Astrocyte (in vitro differentiated cells and primary cell): ENCODE measurements at regions not wholly inside any gene's neighbourhood (a gene's known extent, or its start where the extent isn't known, plus 50 kb on each side); places are given as distances from the start of the nearest gene placed in this dataset.

Source experiments
- DNase-seq: peaks from one replicate; pipeline ENCODE4 v3.0.0-alpha.2; 2010; ENCODE audit warnings: low read depth
- FAIRE-seq: peaks from 2 replicates; lab custom pipeline; 2011; peaks lifted over from hg19 to GRCh38; lab: Jason Lieb, UNC
- H2AFZ ChIP-seq: 2 replicates; pipeline ENCODE4 v1.6.0; 2012; ENCODE audit warnings: low read depth, low read length, inconsistent platforms
- H3K27ac ChIP-seq: 2 replicates; pipeline ENCODE4 v1.5.1; 2011; ENCODE audit warnings: low read depth, low read length, inconsistent platforms
- H3K27me3 ChIP-seq: 2 replicates; pipeline ENCODE4 v1.6.0; 2011; ENCODE audit warnings: low read length, inconsistent platforms; ENCODE audit not compliant: insufficient read depth
- H3K36me3 ChIP-seq: 2 replicates; pipeline ENCODE4 v1.5.1; 2011; ENCODE audit warnings: low read length, inconsistent platforms; ENCODE audit not compliant: insufficient read depth
- H3K4me1 ChIP-seq: 2 replicates; pipeline ENCODE4 v1.5.1; 2011; ENCODE audit warnings: low read length, inconsistent platforms; ENCODE audit not compliant: insufficient read depth
- H3K4me2 ChIP-seq: 2 replicates; pipeline ENCODE4 v1.6.0; 2012; ENCODE audit warnings: low read length, inconsistent platforms
- H3K4me3 ChIP-seq: 2 replicates; pipeline ENCODE4 v1.5.1; 2011; ENCODE audit warnings: low read depth, mild to moderate bottlenecking, low read length, inconsistent platforms; ENCODE audit not compliant: insufficient read depth
- H3K79me2 ChIP-seq: 2 replicates; pipeline ENCODE4 v1.6.0; 2012; ENCODE audit warnings: mild to moderate bottlenecking, low read length, inconsistent platforms; ENCODE audit not compliant: insufficient read depth
- H3K9ac ChIP-seq: 2 replicates; pipeline ENCODE4 v1.6.0; 2012; ENCODE audit warnings: mild to moderate bottlenecking, low read length, inconsistent platforms
- H3K9me3 ChIP-seq: 2 replicates; pipeline ENCODE4 v1.5.1; 2012; ENCODE audit warnings: low read depth, mild to moderate bottlenecking, low read length, inconsistent platforms; ENCODE audit not compliant: insufficient read depth
- H4K20me1 ChIP-seq: 2 replicates; pipeline ENCODE4 v1.6.0; 2012; ENCODE audit warnings: low read length, inconsistent platforms; ENCODE audit not compliant: insufficient read depth
- H3K27ac Mint-ChIP-seq: one replicate; pipeline ENCODE4 v1.8.0; 2021; ENCODE audit warnings: mild to moderate bottlenecking, mixed read lengths; ENCODE audit not compliant: unreplicated experiment
- H3K27me3 Mint-ChIP-seq: one replicate; pipeline ENCODE4 v1.8.0; 2021; ENCODE audit warnings: low read depth, mixed read lengths; ENCODE audit not compliant: unreplicated experiment
- H3K36me3 Mint-ChIP-seq: one replicate; pipeline ENCODE4 v1.8.0; 2021; ENCODE audit warnings: low read depth, mixed read lengths; ENCODE audit not compliant: unreplicated experiment
- H3K4me1 Mint-ChIP-seq: one replicate; pipeline ENCODE4 v1.8.0; 2021; ENCODE audit warnings: low read depth, mixed read lengths; ENCODE audit not compliant: unreplicated experiment
- H3K4me3 Mint-ChIP-seq: one replicate; pipeline ENCODE4 v1.8.0; 2021; ENCODE audit warnings: mild to moderate bottlenecking, moderate library complexity, mixed read lengths; ENCODE audit not compliant: unreplicated experiment
- H3K9me3 Mint-ChIP-seq: one replicate; pipeline ENCODE4 v1.8.0; 2021; ENCODE audit warnings: mild to moderate bottlenecking, mixed read lengths; ENCODE audit not compliant: unreplicated experiment
- EZH2 ChIP-seq: IDR thresholded peaks from 2 replicates; pipeline ENCODE4 v1.6.1; 2012; ENCODE audit warnings: mild to moderate bottlenecking, low read length, inconsistent platforms; ENCODE audit not compliant: insufficient read depth
- TF ChIP-seq, protein P1 (sequence below): IDR thresholded peaks from 2 replicates; pipeline ENCODE4 v1.5.1; 2011; ENCODE audit warnings: low read depth, mild to moderate bottlenecking, inconsistent platforms, low read length, moderate library complexity; ENCODE audit not compliant: insufficient read depth

DNA sequence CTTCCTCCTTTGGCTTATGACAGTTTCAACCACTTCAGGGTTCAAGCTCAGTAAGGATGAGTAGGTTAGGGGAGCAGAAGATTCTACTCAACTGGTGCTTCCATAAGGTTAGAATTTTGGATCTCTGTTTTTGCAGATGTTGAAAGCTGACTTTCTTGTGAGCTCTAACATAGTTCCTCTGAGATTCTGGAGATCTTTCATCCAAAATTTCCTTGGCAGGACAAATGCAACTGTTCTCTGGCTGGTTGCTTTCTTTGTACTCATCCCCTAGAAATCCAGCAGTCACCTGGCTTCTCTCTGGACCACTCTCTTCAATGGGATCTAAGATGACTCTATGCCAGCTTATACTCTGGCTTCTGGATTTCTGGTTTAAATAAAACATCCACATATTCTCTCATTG is 189.6 kb downstream of the ESM1 start:
- DNase-seq (no peak), FAIRE-seq (no peak)
- Histone ChIP-seq H2AFZ (no peak overlapping the region), H3K4me1 (no peaks in the 10 kb centered on the region), H3K4me2 (no peak overlapping the region), H3K4me3 (no peak overlapping the region), H3K36me3 (no peaks in the 10 kb centered on the region), H3K9ac (no peak overlapping the region), H4K20me1 (no peaks in the 10 kb centered on the region), H3K27ac (no peak overlapping the region), H3K9me3 (no peaks in the 10 kb centered on the region), H3K27me3 (no peaks in the 10 kb centered on the region), H3K79me2 (no peaks in the 10 kb centered on the region)
- TF ChIP-seq, protein P1, sequence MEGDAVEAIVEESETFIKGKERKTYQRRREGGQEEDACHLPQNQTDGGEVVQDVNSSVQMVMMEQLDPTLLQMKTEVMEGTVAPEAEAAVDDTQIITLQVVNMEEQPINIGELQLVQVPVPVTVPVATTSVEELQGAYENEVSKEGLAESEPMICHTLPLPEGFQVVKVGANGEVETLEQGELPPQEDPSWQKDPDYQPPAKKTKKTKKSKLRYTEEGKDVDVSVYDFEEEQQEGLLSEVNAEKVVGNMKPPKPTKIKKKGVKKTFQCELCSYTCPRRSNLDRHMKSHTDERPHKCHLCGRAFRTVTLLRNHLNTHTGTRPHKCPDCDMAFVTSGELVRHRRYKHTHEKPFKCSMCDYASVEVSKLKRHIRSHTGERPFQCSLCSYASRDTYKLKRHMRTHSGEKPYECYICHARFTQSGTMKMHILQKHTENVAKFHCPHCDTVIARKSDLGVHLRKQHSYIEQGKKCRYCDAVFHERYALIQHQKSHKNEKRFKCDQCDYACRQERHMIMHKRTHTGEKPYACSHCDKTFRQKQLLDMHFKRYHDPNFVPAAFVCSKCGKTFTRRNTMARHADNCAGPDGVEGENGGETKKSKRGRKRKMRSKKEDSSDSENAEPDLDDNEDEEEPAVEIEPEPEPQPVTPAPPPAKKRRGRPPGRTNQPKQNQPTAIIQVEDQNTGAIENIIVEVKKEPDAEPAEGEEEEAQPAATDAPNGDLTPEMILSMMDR, result no peak
- no peak for TF ChIP-seq EZH2
- Mint-ChIP-seq H3K27ac (no peak overlapping the region), H3K27me3 (peaks cover 12% of the 10 kb centered on the region), H3K9me3 (peaks cover 8% of the 10 kb centered on the region), H3K36me3 (peaks cover 2% of the 10 kb centered on the region), H3K4me1 (peaks cover 2% of the 10 kb centered on the region), H3K4me3 (no peak overlapping the region)

DNA sequence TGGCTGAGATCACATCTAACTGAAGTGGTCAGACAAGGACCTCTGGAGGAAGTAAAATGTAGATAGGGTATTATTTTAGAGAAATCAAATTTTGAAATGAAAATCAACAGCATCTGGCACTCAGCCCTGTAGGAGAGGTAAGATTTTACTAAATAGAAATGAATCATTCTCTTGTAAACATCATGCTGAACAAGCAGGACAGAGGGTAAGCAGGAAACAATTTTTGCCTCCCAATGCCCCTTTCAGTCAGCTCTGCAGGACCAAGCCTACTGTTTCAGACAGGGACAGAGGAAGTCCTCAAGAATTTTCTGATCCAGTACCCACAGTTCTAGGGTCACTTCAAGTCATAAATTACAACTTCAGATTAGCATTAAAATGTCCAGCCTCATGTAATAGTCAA is 190.1 kb downstream of the ESM1 start:
- peaks cover 2% of the 10 kb centered on the region for H3K36me3 Mint-ChIP-seq
- DNase-seq, result no peak
- H3K4me3 Mint-ChIP-seq, result no peak overlapping the region
- no peak overlapping the region for H3K4me3 ChIP-seq
- H3K27me3 Mint-ChIP-seq, result peaks cover 12% of the 10 kb centered on the region
- H3K27ac Mint-ChIP-seq, result no peak overlapping the region
- peaks cover 2% of the 10 kb centered on the region for H3K4me1 Mint-ChIP-seq
- no peaks in the 10 kb centered on the region for H3K79me2 ChIP-seq
- no peaks in the 10 kb centered on the region for H3K27me3 ChIP-seq
- H3K4me2 ChIP-seq, result no peak overlapping the region
- no peaks in the 10 kb centered on the region for H3K4me1 ChIP-seq
- H3K9me3 Mint-ChIP-seq, result peaks cover 9% of the 10 kb centered on the region
- no peaks in the 10 kb centered on the region for H3K9me3 ChIP-seq
- H2AFZ ChIP-seq, result no peak overlapping the region
- no peaks in the 10 kb centered on the region for H3K36me3 ChIP-seq
- no peaks in the 10 kb centered on the region for H4K20me1 ChIP-seq
- no peak overlapping the region for H3K9ac ChIP-seq
- no peak for TF ChIP-seq EZH2
- TF ChIP-seq, protein P1, result no peak
- H3K27ac ChIP-seq, result no peak overlapping the region
- FAIRE-seq, result no peak

DNA sequence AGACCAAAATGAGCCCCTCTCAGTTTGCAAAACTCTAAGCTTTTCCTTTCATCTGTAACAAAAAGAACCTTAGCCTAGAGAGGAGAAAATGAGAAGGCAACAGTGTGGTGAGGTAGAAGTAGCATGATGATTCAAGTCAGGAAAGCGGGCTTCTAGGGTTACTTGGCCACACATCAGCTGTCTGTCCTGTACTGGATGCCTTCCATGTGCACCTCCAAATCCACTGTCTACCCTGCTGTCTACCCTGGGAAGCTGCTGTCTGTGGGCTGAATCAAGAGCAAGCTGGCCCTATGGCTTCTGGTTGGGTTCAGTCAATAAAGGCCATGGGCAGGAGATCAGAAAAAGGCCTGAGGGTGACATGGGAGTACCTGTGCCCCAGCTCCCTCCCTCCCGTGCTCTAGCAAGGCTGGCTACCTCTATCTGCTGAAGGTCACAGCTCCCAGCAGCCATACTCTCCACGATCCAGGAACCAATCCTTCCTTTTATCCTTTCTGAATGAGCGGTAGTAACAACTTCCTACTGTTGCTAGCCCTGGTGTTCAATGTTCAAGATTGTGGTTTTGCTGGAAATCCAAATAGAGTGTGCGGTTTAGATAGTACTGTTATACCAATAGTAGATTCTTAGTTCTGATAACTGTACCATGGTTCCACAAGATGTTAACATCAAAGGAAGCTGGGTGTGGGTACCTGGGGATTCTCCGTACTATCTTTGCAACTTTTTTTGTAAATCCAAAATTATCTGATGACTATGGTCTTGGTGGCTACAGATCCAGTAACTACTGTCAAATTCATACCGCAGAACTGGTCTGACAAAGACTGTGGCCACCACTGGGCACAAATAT is 191.0 kb downstream of the ESM1 start:
- H3K4me2 ChIP-seq, result no peak overlapping the region
- TF ChIP-seq, protein P1, result no peak
- no peak for TF ChIP-seq EZH2
- H3K36me3 ChIP-seq, result no peaks in the 10 kb centered on the region
- no peaks in the 10 kb centered on the region for H3K79me2 ChIP-seq
- DNase-seq, result no peak
- Mint-ChIP-seq H3K4me1 (peaks cover 2% of the 10 kb centered on the region), H3K27me3 (peaks cover 12% of the 10 kb centered on the region), H3K36me3 (peaks cover 2% of the 10 kb centered on the region), H3K9me3 (peaks cover 10% of the 10 kb centered on the region), H3K27ac (no peak overlapping the region), H3K4me3 (no peak overlapping the region)
- H4K20me1 ChIP-seq, result no peaks in the 10 kb centered on the region
- no peak overlapping the region for H3K9ac ChIP-seq
- FAIRE-seq, result no peak
- H3K4me1 ChIP-seq, result no peaks in the 10 kb centered on the region
- H3K4me3 ChIP-seq, result no peak overlapping the region
- H3K27ac ChIP-seq, result no peak overlapping the region
- H3K27me3 ChIP-seq, result no peaks in the 10 kb centered on the region
- H2AFZ ChIP-seq, result no peak overlapping the region
- H3K9me3 ChIP-seq, result no peaks in the 10 kb centered on the region
